ENCODE measurements at regions not wholly inside any gene's neighbourhood (a gene's known extent, or its start where the extent isn't known, plus 50 kb on each side); places are given as distances from the start of the nearest gene placed in this dataset.
"Not testable (repeated sequence)": the region's sequence is repeated elsewhere in the genome, so short reads cannot be mapped to it uniquely, and the experiment has no call there.

DNA sequence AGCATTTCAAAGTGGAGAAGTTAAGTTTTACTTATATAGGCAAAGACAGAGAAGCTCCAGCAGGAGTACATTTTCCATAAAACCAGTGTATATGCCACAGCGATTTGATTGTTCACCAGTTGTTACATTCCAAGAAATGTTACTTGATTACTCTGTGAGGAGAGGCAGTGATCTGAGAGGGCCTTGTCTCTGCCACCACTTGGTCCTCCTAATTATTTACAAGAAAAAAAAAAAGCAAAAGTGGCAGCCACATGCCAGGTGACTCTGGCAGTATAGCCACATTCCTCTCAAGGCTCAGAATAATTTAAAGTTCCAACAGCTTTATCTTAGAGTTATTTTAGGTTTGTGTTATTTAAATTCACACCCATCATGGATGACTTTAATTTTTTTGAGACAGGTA, 1077.8 kb downstream of the ZPLD1 start:
- no peak for DNase-seq

DNA sequence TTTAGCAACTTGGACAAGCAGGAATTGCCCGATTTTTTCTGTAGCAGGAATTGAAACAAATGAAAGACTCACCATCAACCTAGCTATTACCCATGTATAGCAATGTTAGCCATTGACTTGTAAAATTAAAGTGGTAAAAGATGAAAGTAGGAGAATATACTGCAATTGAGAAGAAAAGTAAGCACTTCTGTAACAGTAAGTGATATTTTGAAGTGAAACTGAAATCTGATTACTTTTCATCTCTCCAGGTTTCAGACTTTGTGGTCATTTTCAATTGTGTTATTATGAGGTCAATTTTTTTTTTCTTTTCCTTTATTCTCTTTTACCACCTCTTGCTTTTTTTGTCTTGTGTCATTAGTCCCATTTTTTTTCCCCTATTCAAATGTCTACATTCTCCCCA, 1078.2 kb downstream of the ZPLD1 start:
- no peak for DNase-seq

DNA sequence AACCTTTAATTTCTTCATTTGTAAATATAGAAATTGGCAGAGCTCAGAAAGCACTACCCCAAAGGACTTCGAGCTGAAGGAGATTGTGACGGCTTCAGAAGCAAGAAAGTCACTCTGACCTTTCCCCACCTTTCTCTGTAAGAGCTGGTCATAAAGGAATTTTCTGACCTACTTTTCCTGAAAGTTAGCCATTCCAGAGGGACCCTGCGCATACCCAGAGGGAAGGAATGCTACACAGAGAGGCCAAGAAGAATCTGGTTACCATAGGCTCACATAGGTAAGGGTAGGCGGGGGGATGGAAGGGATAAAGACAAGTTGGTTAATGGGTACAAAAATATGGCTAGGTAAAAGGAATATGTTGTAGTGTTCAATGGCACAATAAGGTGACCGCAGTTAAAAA, 1080.3 kb downstream of the ZPLD1 start:
- DNase-seq, result no peak

DNA sequence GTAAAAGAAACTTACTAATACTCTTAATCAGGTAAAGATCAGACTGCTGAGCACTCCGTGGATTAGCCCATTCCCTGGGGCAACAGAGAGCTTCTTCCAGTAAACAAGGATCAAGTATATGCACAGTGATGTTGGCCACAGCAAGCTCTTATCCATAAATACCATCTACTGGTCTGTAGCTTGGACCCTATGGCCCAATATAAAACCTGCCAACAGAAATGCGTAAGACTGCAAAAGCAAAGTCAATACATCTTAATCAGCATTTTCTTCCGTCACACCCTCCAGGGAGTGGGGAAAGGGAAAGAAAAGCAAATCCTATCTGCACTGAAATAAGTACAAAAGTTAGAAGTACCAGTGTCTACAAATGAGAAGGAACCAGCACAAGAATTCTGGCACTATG, 1082.1 kb downstream of the ZPLD1 start:
- DNase-seq, result no peak

DNA sequence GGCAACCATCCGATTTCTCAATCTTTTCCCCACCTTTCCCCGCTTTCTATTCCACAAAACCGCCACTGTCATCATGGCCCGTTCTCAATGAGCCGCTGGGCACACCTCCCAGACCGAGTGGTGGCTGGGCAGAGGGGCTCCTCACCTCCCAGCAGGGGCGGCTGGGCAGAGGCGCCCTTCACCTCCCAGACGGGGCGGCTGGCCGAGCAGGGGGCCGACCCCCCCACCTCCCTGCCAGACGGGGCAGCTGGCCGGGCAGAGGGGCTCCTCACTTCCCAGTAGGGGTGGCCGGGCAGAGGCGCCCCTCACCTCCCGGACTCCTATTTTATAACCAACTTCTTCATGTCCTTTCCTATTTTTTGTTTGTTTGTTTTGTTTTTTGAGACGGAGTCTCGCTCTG, 1096.5 kb downstream of the ZPLD1 start:
- not testable (repeated sequence) for DNase-seq

DNA sequence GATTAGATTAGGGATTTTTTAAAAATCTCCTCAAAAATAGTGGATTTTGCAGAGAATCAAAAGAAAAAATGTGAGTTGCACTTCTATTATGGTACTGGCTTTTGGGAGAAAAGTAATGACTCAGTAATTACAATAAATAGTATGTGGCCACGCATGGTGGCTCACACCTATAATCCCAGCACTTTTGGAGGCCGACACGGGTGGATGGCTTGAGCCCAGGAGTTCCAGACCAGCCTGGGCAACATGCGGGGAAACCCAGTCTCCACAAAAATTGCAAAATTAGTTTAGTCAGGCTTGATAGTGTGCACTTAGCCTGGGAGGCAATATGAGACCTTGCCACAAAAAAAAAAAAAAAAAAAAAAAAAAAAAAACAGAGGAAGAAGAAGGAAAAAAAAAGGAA, 1098.2 kb downstream of the ZPLD1 start:
- DNase-seq, result no peak

DNA sequence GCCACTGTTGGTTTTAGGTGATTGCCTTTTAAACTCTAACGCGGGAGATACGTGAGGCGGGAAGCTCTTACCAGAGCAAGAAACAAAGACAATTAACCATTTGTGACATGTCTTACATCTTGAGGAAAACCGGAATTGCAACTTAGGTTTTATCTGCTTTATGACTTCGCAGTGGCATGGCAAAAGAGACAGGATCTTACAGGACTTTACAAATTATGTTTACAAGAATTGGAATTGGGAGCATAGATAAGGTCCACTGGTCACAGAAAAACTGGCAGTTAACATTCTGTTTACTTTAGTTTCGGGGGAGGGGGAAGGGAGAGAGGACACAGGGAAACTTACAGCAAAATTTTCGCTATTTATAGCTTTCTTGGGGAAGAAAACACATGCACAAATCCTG, 1119.6 kb downstream of the ZPLD1 start:
- DNase-seq, result no peak

DNA sequence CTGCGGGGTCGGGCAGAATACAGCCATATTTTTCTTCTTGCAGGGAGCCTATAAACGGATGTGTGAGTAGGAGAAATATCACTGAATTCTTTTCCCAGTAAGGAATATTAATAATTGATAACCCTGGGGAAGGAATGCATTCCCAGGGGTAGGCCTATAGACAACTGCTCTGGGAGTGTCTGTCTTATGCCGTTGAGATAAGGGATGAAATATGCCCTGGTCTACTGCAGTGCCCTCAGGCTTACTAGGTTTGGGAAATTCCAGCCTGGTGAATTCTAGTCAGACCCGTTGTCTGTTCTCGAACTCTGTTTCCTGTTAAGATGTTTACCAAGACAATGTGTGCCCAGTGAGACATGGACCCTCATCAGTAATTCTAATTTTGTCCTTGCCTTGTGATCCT, 1129.3 kb downstream of the ZPLD1 start:
- not testable (repeated sequence) for DNase-seq

DNA sequence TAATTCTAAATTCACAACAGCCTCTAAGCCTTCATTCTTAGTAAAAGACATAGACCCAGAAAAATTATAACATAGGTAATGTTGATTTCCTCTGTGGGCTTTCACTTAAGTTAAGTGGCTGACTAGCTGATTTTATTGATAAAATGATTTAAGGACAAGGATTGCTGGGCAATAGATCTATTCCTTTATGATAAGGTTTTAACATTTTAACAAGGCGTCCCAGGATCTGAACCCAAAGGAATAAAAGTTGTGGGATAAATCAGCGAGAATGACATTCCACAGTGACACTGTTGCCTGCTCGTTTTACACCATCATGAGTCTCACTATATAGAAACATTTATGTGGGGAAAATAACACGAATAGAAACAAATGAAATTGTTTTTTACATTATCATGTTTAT, 1151.0 kb downstream of the ZPLD1 start:
- DNase-seq, result no peak

DNA sequence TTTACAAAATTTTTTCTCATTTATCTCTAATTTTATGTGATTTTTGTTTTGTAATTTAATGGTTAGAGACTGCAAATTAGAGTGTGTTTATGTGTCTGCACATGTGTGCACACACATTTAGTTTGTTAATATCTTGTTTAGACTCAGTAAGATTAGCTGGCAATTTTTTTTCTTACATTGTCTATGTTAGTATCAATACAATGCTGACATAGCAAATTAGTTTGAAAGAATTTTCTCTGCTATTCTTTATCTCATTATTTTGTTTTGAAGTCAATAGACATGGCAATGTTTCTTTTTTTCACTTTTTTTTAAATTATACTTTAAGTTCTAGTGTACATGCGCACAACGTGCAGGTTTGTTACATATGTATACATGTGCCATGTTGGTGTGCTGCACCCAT, 1155.0 kb downstream of the ZPLD1 start:
- DNase-seq, result no peak

DNA sequence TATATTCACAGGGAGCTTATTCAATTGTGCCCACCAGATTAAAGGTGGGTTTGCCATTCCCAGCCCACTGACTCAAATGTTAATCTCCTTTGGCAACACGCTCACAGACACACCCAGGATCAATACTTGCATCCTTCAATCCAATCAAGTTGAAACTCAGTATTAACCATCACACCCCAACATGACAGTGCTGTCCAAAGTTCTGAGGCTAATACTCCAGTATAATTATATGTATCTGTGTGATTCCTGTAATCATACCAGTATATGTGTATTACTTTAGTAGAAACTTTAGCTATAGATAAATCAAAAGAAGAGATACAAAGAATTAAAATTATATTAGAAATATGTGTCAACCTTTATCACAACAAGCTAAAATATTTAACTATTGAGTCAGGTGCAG, 1166.0 kb downstream of the ZPLD1 start:
- DNase-seq, result no peak

DNA sequence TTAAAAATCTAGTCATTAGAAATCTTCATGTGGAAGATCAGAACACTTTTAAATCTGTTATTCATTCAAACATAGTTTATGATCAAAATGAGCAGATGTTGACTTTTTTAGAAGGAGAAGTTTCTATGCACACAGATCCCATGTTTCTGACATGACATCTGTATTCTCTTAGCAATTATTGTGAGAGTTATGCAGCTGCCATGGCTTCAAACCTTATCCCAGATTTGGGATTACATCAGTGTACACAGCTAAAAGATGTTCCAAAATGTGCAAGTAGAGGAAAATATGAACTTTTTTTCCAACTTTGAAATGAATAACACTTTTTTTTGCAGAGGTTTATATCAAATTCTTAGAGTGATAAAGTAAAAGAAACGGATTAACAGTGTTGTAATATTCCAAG, 1166.9 kb downstream of the ZPLD1 start:
- no peak for DNase-seq

DNA sequence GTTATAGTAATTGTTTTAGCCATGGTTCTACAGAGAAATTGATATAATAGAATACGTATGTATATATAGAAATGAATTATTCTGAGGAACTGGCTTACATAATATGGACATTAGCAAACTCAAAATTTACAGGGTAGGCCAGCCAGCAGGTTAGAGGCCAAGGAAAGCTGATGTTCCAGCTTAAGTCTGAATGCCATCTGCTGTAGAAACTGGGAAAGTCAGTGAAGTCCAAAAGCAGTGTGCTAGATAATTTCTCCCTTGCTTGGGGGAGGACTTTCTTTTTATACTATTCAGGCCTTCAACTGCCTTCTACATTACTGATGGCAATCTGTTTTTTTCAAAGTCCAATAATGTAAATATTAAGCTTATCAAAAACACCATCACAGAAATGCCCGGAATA, 1174.7 kb downstream of the ZPLD1 start:
- DNase-seq, result no peak

DNA sequence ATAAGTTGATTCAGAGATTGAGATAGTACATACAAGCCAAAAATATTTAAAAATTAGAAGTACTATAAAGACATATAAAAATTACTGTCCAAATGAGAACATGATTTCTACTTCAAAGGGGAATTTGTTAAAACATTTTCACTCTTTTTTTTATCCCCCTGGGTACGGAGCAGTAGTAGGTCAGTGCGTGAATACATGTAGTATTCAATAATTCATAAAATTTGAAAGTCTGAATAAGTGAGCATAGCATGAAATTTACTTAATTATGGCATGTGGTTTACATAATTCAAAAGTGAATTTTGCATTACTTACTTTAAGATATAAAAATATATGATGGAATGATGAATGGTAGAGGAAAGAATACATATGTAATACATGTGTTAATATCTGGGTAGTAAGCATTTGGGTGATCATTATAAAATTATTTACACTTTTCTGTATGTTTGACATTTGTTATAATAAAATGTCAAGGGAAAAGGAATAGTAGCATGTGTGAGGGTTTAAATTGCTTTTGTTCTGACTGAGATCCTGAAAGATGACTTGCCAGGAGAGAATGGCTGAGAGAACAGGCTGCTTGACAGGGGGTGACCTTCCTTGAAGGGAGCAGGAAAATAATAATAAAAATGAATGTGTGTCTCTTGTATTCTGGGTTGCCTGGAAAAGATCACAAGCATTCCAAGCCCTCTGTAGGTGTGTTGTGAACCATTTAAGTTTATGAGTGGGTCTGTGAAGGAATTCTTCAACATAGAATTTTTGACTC, 1178.8 kb downstream of the ZPLD1 start:
- no peak for DNase-seq

DNA sequence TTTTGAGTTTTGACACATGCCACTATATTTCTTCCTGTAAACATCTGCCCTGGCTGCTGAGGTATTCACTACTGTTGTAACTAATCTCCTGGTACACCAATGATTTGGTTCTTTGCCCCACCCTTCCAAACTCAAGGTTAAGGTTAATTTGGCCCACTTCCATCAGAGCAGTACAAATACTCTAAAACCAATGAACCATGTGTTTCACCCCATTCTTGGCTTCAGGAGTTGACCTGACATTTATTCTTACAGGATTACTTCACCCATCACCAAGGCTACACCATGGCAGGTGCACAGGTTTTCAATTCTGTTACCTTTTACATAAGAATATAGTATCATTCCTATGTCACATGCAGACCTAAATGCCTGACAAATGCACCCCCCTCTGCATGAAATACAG, 1179.9 kb downstream of the ZPLD1 start:
- no peak for DNase-seq

DNA sequence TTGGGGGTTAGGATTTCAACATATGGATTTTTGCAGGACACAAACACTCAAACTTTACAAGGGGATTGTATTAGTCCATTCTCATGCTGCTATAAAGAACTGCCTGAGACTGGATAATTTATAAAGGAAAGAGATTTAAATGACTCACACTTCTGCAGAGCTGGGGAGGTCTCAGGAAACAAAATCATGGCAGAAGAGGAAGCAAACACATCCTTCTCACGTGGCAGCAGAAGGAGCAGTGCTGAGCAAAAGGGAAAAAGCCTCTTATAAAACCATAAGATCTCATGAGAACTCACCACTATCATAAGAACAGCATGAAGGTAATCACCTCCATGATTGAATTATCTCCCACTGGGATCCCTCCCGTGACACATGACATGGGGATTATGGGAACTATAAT, 1183.1 kb downstream of the ZPLD1 start:
- DNase-seq, result no peak

DNA sequence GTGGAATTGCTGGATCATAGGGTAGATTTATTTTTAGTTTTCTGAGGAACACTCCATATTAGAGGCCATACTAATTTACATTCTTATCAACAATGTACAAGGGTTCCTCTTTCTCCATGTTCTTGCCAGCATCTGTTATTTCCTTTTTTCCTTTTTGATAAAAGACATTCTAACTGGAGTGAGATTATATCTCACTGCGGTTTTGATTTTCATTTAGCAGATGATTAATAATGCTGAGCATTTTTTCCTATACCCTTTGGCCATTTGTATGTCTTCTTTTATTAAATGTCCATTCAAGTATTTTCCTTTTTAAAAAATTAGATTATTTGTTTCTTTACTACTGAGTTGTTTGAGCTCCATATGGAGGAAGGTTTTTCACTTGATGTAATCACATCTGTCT, 1189.5 kb downstream of the ZPLD1 start:
- DNase-seq, result no peak

DNA sequence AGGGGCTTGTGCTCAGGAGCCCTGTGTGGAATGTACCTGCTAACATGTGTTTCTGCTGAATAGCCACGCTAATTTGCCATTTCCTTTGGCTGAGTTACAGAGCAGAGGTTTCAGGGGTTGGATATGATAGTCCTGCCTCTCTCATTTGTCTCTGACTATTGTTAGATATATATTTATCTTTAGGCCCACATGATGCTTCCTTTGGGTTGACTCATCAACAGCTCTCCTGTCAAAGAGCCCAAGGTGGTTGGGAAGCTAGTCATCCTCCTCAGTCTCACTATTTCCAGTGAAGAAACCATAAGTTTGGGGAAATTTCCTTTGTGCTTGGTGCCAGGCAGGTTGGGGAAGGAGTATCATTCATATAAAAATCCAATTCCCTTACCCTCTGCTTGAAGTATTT, 1194.6 kb downstream of the ZPLD1 start:
- no peak for DNase-seq

DNA sequence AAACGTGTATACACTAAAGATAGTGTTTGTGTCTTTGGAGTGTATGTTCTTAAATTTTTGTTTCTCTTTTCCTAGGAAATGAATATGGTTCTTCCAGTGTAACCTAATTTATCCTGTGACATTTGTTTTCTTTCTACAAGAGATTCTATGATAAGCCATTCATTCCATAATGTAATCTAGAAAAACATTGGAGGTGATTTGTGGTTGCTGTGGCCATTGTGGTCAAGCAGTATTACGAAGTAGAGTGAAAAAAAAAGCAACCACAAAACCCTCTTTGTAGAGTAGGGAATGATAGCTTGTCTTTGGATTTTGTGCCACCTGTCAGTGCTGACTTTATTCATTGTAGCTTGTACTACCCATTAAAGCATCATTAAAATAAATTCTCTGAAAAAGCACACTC, 1209.6 kb downstream of the ZPLD1 start:
- DNase-seq, result no peak

DNA sequence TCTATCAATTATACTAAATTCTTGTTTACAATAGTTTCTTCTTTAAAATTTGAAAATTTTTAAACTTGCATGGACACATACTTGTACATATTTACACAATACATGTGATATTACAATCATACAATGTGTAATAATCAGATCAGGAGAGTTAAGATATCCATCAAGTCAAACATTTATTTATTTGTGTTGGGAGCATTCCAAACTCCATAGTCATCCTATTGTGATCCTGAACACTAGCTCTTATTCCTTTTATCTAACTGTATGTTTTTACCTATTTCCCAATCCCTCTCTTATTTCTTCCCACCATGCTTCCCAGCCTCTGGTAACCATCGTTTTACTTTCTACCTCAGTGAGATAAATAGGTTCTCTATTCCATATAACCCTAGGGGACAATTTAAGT, 1219.2 kb downstream of the ZPLD1 start:
- DNase-seq, result no peak

DNA sequence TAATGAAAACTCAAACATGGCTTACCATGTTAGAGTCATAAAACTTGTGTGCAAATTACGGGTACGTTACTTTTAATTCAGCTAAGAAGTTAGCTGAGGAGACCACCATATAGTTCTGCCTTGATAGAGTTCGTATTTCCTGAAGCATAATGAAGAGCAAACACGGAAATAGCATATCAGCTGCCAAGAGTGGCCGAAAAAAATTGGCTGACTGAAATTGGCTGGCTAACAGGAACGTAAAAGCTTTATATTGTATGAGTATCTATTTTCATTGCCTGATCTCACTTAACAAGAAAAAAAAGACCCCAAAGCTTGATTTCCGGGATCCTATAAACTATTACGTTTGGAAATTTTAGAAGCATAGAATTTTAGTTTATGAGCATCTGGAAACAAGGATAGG, 1222.9 kb downstream of the ZPLD1 start:
- DNase-seq, result no peak

DNA sequence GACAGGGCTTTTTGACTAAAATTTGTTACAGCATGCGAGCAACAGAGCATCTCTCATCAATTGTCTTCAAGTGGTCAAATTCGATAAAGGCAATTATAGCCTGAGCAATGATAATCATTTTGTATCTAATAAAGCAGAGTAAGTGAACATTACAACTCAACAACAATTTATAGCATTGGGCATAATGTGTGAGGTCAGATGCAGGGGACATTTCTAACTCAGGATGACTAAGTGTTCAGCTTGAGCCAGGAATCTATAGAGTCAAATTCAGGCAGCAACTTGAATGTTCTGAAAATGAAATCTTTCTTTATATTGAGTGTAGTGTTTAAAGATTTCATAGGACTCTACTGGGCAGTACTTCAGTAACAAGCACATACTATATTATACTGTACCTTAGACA, 1226.0 kb downstream of the ZPLD1 start:
- no peak for DNase-seq

DNA sequence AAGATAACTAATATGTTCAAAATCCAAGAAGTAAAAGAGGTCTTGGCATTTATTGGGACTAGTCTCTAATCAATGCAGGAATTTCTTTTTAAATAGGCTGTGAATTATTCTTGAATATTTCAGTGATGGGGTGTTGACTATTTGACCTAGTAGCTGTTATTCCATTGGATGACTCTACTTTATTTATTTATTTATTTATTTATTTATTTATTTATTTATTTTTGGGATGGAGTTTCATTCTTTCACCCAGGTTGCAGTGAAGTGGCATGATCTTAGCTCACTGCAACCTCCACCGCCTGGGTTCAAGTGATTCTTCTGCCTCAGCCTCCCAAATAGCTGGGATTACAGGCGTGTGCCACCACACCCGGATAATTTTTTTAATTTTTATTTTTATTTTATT, 1227.8 kb downstream of the ZPLD1 start:
- DNase-seq, result no peak

DNA sequence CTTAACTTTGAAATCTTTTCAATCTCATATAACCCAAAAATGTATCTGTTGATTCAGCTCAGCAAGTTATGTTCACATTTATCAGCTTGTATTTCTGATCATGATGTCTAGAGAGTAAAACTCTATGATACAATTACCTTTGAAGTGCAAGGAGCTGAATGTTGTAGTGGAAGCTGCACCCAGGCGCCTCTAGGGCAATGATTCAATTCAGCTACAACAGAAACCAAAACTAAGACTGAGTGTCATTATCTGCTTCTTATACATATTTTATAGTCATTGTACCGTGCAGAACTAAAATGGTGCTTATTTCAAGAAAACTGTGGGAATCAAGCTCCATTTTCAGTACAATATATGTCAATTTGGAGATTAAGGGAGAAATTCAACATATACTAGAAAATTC, 1237.5 kb downstream of the ZPLD1 start:
- DNase-seq, result no peak

DNA sequence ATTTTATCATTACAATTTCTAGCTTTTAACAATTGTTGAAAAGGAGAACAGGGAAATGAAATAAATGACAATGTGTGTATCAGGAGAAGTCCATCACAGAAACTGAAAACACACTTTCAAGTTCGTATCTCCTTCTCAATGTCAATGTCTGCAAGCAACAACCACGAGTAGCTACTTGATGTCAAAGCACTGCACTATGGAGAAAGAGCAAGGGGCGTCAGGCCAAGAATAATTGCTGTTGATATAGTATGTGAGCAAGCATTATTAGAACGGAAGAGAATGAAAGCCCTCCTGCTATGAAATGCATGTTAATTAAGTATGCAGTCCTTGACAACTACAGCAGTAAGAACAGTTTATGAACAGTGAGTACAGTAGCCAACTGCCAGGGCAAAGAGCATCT, 1250.1 kb downstream of the ZPLD1 start:
- DNase-seq, result no peak

DNA sequence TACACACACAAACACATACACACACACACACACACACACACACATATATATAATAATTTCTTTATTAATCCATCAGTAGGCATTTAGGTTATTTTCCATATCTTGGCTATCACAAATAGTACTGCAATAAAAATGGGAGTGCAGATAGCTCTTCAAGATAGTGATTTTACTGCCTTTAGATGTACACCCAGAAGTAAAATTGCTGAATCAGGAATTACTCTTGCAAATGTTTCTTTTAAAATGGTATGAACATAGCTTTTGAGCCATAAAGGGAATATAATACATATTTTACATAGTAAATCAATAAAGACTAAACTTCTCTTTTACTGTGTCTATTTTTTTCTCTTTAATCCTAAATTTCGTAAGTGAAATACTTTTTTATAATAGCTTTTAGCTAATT, 1251.1 kb downstream of the ZPLD1 start:
- no peak for DNase-seq

Measured in hematopoietic multipotent progenitor cell treated with erythropoietin and hydrocortisone succinate and interleukin-3 and kit ligand, for 8 days (in vitro differentiated cells).